RWPE2 (cell line): ENCODE measurements at regions not wholly inside any gene's neighbourhood (a gene's known extent, or its start where the extent isn't known, plus 50 kb on each side); places are given as distances from the start of the nearest gene placed in this dataset.

Experiments used
- ATAC-seq: fragments of 200-7000 bp; cut with Tn5 transposase; 3 replicates; pipeline ENCODE4 v1.9.1; 2021; ENCODE audit warnings: low read depth
- DNase-seq: peaks from one replicate; pipeline ENCODE4 v3.0.0-alpha.2; 2020; ENCODE audit warnings: low spot score
- H3K27ac ChIP-seq: fragments of 450-650 bp; 2 replicates; pipeline ENCODE4 v1.5.1; 2017; ENCODE audit warnings: mild to moderate bottlenecking; ENCODE audit not compliant: poor library complexity, severe bottlenecking
- H3K27me3 ChIP-seq: fragments of 250-450 bp; sonication (Bioruptor Pico); 2 replicates; pipeline ENCODE4 v1.5.1; 2021; ENCODE audit warnings: mild to moderate bottlenecking, moderate library complexity; ENCODE audit not compliant: insufficient read depth, poor library complexity, severe bottlenecking
- H3K36me3 ChIP-seq: fragments of 250-450 bp; sonication (Bioruptor Pico); 2 replicates; pipeline ENCODE4 v1.5.1; 2020; ENCODE audit warnings: low read depth, mild to moderate bottlenecking, moderate library complexity
- H3K4me1 ChIP-seq: fragments of 250-450 bp; sonication (Bioruptor Pico); 2 replicates; pipeline ENCODE4 v1.5.1; 2021; ENCODE audit warnings: mild to moderate bottlenecking, moderate library complexity; ENCODE audit not compliant: insufficient read depth, poor library complexity, severe bottlenecking
- H3K4me3 ChIP-seq: fragments of 250-450 bp; sonication (Bioruptor Pico); 2 replicates; pipeline ENCODE4 v1.5.1; 2021; ENCODE audit warnings: mild to moderate bottlenecking, moderate library complexity; ENCODE audit not compliant: severe bottlenecking
- H3K9me3 ChIP-seq: fragments of 250-450 bp; sonication (Bioruptor Pico); 2 replicates; pipeline ENCODE4 v1.5.1; 2021; ENCODE audit warnings: mild to moderate bottlenecking, moderate library complexity; ENCODE audit not compliant: severe bottlenecking
- CTCF ChIP-seq: fragments of 450-650 bp; IDR thresholded peaks from one replicate; pipeline ENCODE4 v1.5.1; 2017; ENCODE audit warnings: mild to moderate bottlenecking, moderate library complexity; ENCODE audit not compliant: poor library complexity, severe bottlenecking

GRCh38 chr4:160326110-160326509 is 1223.2 kb downstream of the RAPGEF2 start:
- DNase-seq (no peak), ATAC-seq (no peak)
- Histone ChIP-seq H3K4me1 (no peaks in the 10 kb centered on the region), H3K27me3 (no peaks in the 10 kb centered on the region), H3K9me3 (no peaks in the 10 kb centered on the region), H3K36me3 (no peaks in the 10 kb centered on the region), H3K27ac (no peak overlapping the region), H3K4me3 (no peak overlapping the region)
- no peak for TF ChIP-seq CTCF

GRCh38 chr4:160347197-160347596 is 1244.3 kb downstream of the RAPGEF2 start:
- no peak for TF ChIP-seq CTCF
- H3K36me3 ChIP-seq: no peaks in the 10 kb centered on the region
- ATAC-seq (no peak), DNase-seq (no peak)
- no peak overlapping the region for H3K4me3 ChIP-seq
- no peak overlapping the region for H3K27ac ChIP-seq
- no peaks in the 10 kb centered on the region for H3K9me3 ChIP-seq
- H3K4me1 ChIP-seq: no peaks in the 10 kb centered on the region
- H3K27me3 ChIP-seq: no peaks in the 10 kb centered on the region

- H3K27me3 ChIP-seq: no peaks in the 10 kb centered on the region
- H3K9me3 ChIP-seq: no peaks in the 10 kb centered on the region
- no peak overlapping the region for H3K27ac ChIP-seq
- ATAC-seq: no peak
- no peak overlapping the region for H3K4me3 ChIP-seq
- H3K36me3 ChIP-seq: no peaks in the 10 kb centered on the region
- no peaks in the 10 kb centered on the region for H3K4me1 ChIP-seq
- no peak for DNase-seq
- TF ChIP-seq CTCF: no peak
Measured at GRCh38 chr4:160350944-160351343, 1248.1 kb downstream of the RAPGEF2 start.

- H3K4me3 ChIP-seq: no peak overlapping the region
- DNase-seq (no peak), ATAC-seq (no peak)
- H3K36me3 ChIP-seq: no peaks in the 10 kb centered on the region
- TF ChIP-seq CTCF: no peak
- H3K27ac ChIP-seq: no peak overlapping the region
- no peaks in the 10 kb centered on the region for H3K9me3 ChIP-seq
- H3K4me1 ChIP-seq: no peaks in the 10 kb centered on the region
- no peaks in the 10 kb centered on the region for H3K27me3 ChIP-seq
Measured at GRCh38 chr4:160352637-160353036, 1249.8 kb downstream of the RAPGEF2 start.

- no peaks in the 10 kb centered on the region for H3K9me3 ChIP-seq
- DNase-seq (no peak), ATAC-seq (no peak)
- H3K4me3 ChIP-seq: no peak overlapping the region
- H3K4me1 ChIP-seq: no peaks in the 10 kb centered on the region
- H3K27ac ChIP-seq: no peak overlapping the region
- H3K36me3 ChIP-seq: no peaks in the 10 kb centered on the region
- no peaks in the 10 kb centered on the region for H3K27me3 ChIP-seq
- no peak for TF ChIP-seq CTCF
Measured at GRCh38 chr4:160353548-160353947, 1250.7 kb downstream of the RAPGEF2 start.
